Activated CD8-positive, alpha-beta memory T cell treated with anti-CD3 and anti-CD28 coated beads for 48 hours (primary cell): ENCODE measurements at regions not wholly inside any gene's neighbourhood (a gene's known extent, or its start where the extent isn't known, plus 50 kb on each side); places are given as distances from the start of the nearest gene placed in this dataset.
"Not testable (repeated sequence)": the region's sequence is repeated elsewhere in the genome, so short reads cannot be mapped to it uniquely, and the experiment has no call there.

Experiments used
- DNase-seq, 3 experiments: peaks; one replicate each; pipeline ENCODE4 v3.0.0-alpha.2; 2020; ENCODE audit warnings: low read depth in 2 of 3, low spot score in 2 of 3

GRCh38 chr5:101390151-101390908 lies 487.2 kb upstream of the ST8SIA4 start:
- DNase-seq: no peak

GRCh38 chr5:101385276-101385675 lies 482.2 kb upstream of the ST8SIA4 start:
- DNase-seq: no peak

- no peak for DNase-seq
These were observed 467.1 kb upstream of the ST8SIA4 start for GRCh38 chr5:101370181-101370580.

- no peak for DNase-seq
These were observed 461.4 kb upstream of the ST8SIA4 start for GRCh38 chr5:101364469-101364868.

- DNase-seq: no peak
These were observed 459.0 kb upstream of the ST8SIA4 start for GRCh38 chr5:101362067-101362466.

- no peak for DNase-seq
These were observed 443.8 kb upstream of the ST8SIA4 start for GRCh38 chr5:101346906-101347305.

- DNase-seq: no peak
These were observed 443.4 kb upstream of the ST8SIA4 start for GRCh38 chr5:101346447-101346846.

- no peak for DNase-seq
These were observed 435.1 kb upstream of the ST8SIA4 start for GRCh38 chr5:101338226-101338625.

GRCh38 chr5:101327816-101328215 lies 424.7 kb upstream of the ST8SIA4 start:
- DNase-seq: no peak

GRCh38 chr5:101326766-101327165 lies 423.7 kb upstream of the ST8SIA4 start:
- DNase-seq: no peak

GRCh38 chr5:101316401-101316800 lies 413.3 kb upstream of the ST8SIA4 start:
- not testable (repeated sequence) for DNase-seq

- DNase-seq: no peak
These were observed 403.5 kb upstream of the ST8SIA4 start for GRCh38 chr5:101306391-101307137.

GRCh38 chr5:101296477-101296876 lies 393.4 kb upstream of the ST8SIA4 start:
- DNase-seq: no peak

GRCh38 chr5:101292199-101292598 lies 389.1 kb upstream of the ST8SIA4 start:
- DNase-seq: no peak

- DNase-seq: not testable (repeated sequence)
These were observed 387.7 kb upstream of the ST8SIA4 start for GRCh38 chr5:101290761-101291160.

GRCh38 chr5:101288633-101289032 lies 385.6 kb upstream of the ST8SIA4 start:
- DNase-seq: no peak

- no peak for DNase-seq
These were observed 381.8 kb upstream of the ST8SIA4 start for GRCh38 chr5:101284736-101285375.

- DNase-seq: not testable (repeated sequence)
These were observed 380.9 kb upstream of the ST8SIA4 start for GRCh38 chr5:101283938-101284337.

- DNase-seq: no peak
These were observed 375.8 kb upstream of the ST8SIA4 start for GRCh38 chr5:101278917-101279316.

- DNase-seq: no peak
These were observed 375.1 kb upstream of the ST8SIA4 start for GRCh38 chr5:101278011-101278687.

- no peak for DNase-seq
These were observed 368.9 kb upstream of the ST8SIA4 start for GRCh38 chr5:101271945-101272344.
